ENCODE measurements at regions not wholly inside any gene's neighbourhood (a gene's known extent, or its start where the extent isn't known, plus 50 kb on each side); places are given as distances from the start of the nearest gene placed in this dataset.
"Not testable (repeated sequence)": the region's sequence is repeated elsewhere in the genome, so short reads cannot be mapped to it uniquely, and the experiment has no call there.

DNA sequence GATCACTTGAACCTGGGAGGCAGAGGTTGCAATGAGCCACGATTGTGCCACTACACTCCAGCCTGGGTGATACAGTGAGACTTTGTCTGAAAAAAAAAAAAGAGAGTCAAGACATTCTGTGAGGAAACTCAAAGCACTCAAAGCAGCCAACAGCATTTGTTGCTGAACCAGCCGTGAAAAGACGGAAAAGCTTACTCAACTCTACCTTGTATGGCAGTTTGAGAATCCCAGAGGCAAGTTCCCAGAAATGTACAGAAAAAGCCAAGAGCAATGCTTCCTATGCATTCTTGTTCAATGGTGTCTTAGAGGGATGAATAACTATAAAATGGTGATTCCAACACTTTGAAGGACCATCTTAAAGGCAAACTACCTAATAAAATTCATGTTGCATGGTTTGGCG lies 170.2 kb downstream of the HSD17B3 start:
- no peak for DNase-seq (ENCODE audit: low spot score)

- DNase-seq (ENCODE audit: low spot score), result no peak
Observed at GRCh38 chr9:96130970-96131369, 171.0 kb downstream of the HSD17B3 start.

- no peak for DNase-seq (ENCODE audit: low spot score)
Observed at GRCh38 chr9:96129747-96130146, 172.2 kb downstream of the HSD17B3 start.

DNA sequence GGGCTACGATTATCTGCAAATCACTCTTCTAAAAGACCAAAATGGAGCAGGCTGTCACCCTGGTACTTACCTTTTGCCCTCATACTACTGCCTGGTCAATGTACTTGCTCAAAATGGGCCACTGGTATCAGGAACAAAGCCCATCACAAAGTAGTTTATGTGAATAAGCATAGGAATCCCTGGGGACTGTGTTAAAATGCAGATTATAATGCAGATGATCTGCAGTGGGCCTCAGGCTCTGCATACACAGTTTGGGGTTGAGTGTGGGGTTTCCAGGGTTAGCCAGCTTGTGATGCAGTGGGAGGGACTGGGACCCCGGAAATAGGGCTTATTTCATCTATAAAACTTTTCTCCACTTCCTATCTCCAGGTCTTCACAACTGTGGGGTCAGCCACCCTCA lies 173.1 kb downstream of the HSD17B3 start:
- no peak for DNase-seq (ENCODE audit: low spot score)

DNA sequence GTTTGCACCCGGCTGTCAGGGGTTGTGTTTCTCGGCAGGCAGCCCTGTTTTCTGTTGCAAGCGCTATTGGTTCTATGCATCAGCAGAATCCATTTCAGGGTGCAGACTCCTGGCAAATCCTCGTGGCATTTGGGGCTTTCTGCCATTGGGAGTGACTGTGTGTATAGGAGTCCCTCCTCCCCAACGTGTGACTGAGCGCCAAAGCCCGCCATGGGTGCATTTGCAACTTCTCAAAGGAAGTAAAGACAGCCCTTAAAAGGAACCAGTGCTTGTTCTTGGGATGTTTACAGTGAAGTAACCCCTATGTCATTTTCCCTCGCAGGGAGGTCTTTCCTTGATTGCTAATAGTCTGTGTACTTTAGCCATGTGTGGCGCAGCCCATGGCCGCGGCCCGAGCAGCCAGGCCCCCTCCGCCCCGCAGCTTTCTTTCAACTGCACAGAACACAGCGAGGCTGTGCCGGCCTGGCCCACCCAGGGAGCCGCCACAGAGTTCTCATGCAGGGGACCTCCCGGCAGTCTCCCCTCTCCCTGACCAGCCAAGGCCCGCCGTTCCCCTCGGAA lies 175.6 kb downstream of the HSD17B3 start:
- DNase-seq (ENCODE audit: low spot score), result no peak

GRCh38 chr9:96125624-96126023 lies 176.4 kb downstream of the HSD17B3 start:
- no peak for DNase-seq (ENCODE audit: low spot score)

GRCh38 chr9:96122751-96123150 lies 179.2 kb downstream of the HSD17B3 start:
- DNase-seq (ENCODE audit: low spot score), result no peak

DNA sequence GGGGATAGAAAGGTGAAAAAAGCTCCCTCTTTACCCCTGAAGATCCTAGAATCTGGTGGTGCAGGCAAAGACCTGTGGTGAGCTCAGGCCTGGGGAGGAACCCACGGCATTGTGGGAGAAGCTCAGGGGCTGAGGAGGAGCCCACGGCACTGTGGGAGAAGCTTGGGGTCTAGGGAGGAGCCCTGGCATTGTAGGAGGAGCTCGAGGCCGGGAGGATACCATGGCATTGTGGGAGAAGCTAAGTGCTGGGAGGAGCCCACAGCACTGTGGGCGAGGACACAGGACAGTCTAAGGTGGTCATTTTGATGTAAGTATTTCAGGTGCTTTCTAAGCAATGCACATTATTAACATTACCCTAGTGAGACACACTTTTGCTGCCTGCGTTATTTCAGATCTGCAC lies 179.7 kb downstream of the HSD17B3 start:
- no peak for DNase-seq (ENCODE audit: low spot score)

DNA sequence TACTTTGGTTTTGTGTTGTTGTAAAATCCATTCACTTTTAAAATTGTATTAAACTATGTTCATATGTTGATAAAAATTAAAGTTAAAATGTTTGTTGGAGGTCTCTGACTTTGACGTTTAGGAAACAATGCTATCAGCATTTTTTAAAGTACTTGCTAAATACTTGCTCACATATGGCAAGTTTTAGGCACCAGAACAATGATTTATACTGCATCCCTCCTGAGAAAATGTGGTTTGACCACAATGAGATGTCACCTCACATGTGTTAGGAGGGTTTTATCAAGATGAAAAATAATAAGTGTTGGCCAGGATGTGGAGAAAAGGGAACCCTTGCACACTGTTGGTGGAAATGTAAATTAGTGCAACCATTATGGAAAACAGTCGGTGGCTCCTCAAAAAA lies 180.8 kb downstream of the HSD17B3 start:
- no peak for DNase-seq (ENCODE audit: low spot score)

- DNase-seq (ENCODE audit: low spot score), result no peak
Observed at GRCh38 chr9:96117398-96118080, 184.4 kb downstream of the HSD17B3 start.

DNA sequence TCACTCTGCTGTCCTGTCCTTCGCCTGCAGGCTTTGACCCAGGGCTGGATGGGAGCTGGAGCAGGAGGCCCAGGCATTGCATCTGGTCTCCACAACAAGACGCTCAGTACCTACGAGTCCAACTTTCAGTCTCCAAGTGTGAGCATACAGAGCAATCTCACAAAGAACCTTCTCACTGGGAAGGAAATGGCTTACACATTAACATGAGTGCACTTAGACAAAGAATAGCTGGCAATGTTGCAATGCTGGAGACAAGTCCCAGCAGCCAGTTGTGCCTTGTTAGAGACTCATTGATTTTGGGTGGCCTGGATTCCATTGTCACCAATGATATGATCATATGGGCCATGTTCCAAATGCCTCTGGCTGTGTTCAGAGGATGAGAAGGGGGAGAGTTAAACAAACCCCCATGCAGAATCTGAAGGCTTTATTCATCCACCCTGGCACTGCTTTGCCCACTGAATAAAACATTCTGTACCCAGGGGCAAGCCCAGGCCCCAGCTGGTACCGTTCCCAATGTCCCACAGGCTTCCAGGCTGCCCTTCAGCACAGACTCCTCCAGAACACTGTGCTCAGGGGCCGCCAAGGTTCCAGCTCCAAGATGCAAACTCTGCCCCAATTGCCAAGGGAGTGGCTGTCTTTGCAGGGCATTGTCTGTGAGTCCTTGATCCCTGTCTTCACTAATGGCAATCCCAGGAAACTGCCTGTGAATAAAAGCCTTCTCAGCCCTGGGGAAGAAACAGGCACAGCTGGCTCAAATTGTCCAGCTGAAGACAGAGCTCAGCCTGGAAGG lies 185.5 kb downstream of the HSD17B3 start:
- peak; percentile 47 for DNase-seq (ENCODE audit: low spot score)

DNA sequence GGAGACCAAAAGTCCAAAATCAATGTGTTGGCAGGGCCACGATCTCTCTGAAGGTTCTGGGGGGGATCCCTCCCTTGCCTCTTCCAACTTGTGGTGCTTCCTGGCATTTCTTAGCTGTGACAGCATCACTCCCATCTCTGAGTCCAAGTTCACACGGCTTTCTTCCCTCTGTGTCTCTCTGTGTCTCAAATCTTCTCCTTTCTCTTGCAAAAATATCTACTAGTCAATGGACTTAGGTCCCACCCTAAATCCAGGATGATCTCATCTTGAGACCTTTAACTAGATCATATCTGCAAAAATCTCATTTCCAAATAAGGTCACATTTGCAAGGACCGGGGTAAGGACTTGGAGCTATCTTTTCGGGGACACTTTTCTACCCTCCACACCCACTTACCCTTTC lies 186.1 kb downstream of the HSD17B3 start:
- no peak for DNase-seq (ENCODE audit: low spot score)

DNA sequence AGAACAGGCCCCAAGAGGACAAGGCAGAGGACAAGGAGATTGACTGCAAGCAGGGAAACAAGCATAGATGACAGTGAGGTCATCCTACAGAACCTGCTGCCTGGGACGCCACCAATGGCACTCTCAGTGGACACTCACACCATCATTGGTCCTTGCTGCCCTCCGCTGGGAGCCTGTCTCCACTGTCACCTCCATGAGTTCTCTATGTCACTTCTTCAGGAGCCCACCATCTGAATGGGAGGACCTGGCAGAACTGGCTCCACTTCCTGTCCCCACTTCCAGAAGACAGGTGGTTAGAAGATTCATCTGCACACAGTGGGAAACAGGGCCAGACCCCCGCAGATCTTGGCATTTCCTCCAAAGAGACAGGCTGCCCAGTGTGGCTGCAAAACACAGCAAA lies 188.9 kb downstream of the HSD17B3 start:
- DNase-seq (ENCODE audit: low spot score), result no peak

- DNase-seq (ENCODE audit: low spot score), result no peak
Observed at GRCh38 chr9:96109680-96110351, 192.2 kb downstream of the HSD17B3 start.

DNA sequence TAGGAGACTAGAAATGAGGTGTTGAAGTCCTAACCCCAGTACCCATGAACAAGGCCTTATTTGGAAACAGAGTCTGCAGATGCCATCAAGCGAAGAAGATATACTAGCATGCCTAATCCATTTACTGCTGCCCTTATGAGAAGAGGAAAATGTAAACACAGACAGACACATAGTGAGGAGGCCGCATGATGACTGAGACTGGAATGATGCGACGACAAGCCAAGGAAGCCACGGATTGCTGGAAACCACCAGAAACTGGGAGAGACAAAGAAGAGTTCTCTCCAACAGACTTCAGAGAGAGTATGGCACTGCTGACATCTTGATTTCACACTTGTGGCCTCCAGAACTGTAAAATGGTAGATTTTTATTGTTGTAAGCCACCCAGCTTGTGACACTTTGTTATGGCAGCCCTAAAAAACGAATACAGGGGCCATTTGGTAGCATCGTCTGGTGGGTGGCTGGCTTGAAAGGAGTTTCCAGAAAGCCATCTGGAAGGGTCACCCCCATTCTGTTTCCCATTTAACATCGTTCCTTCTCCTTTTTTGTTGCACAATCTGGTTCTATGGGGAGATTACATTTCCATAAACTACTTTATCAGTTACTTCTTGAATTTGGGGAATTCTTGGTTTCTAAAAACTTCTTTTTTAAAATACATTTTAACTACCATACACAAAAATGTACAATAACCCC lies 193.1 kb downstream of the HSD17B3 start:
- DNase-seq (ENCODE audit: low spot score), result no peak

GRCh38 chr9:96107436-96107835 lies 194.5 kb downstream of the HSD17B3 start:
- DNase-seq (ENCODE audit: low spot score), result no peak

- DNase-seq (ENCODE audit: low spot score), result no peak
Observed at GRCh38 chr9:96100385-96101300, 201.3 kb downstream of the HSD17B3 start.

GRCh38 chr9:96090630-96091029 lies 211.3 kb downstream of the HSD17B3 start:
- not testable (repeated sequence) for DNase-seq (ENCODE audit: low spot score)

DNA sequence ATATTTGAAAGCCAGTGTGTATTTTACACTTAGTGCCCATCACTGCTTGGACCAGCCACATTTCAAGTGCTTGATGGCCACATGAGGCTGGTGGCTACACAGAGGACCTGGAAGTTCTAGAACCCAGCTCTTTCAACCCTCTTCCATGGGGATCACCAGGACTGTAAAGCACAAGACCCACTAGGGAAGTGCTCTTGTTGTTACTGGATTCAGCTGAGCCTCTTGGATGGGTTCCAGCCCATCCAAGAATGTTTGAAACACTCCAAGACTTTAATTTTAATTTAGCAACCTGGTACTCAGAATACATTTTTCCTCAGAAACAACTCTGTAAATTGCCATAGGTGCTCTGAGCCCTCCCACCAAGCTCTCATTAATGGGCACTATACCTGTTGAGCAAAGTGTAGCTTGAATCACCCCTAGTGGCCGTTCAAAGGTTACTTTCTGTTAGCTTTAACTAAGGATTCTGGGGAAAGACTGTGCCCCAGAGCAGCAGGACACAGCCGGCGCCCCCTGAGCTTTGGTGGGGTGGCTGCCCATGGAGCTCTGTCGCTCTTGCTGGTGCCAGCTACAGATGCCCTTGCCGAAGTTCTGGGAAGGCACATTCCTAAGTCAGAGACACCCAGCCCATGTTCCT lies 212.4 kb downstream of the HSD17B3 start:
- no peak for DNase-seq (ENCODE audit: low spot score)

GRCh38 chr9:96088510-96088909 lies 213.0 kb downstream of the ERCC6L2 start:
- no peak for DNase-seq (ENCODE audit: low spot score)

Measured in HuH-7.5 (cell line).